Hematopoietic multipotent progenitor cell treated with erythropoietin and hydrocortisone succinate and interleukin-3 and kit ligand, for 15 days (in vitro differentiated cells): ENCODE measurements at regions not wholly inside any gene's neighbourhood (a gene's known extent, or its start where the extent isn't known, plus 50 kb on each side); places are given as distances from the start of the nearest gene placed in this dataset.

Experiments
- DNase-seq: peaks from one replicate; pipeline ENCODE4 v3.0.0-alpha.2; 2015; ENCODE audit warnings: low spot score

DNA sequence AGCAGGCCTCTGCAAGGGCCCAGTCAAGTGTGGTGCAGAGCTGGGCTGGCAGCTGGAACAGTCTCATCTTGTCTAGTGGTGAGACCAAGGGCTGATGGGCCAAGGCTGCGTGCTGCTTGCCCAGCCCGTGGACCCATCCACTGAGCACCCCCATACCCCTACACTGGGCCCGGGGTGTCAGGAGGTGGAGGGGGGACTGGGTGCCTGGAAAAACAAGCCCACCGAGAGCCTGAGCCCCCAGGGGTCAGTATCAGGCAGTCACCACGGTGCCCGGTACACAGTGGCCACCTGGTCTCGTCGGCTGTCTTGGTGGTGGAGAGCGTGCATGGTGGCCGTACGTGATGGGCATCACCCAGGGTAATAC lies 238.3 kb downstream of the SEC14L1 start:
- DNase-seq = no peak

DNA sequence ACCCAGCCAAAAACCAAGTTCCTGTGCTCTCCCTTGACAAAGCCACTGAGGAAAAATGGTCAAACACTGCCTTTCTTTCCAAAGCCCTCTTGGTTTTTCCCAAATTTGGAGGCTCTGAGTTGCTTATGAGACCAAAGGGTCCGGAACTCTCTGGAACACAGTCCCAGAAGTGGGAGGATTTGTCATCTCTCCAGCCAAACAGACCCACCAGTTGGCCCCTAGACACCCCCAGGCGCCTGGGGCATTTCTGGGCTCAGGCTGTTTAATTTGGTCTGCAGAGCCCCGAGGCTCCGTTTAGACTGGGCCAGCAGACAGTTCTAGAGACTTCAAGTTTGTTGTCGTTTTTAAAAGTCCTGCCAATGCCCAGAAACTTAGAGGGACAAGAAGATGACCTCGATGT lies 239.1 kb downstream of the SEC14L1 start:
- no peak for DNase-seq

GRCh38 chr17:77380395-77381184 lies 239.8 kb downstream of the SEC14L1 start:
- DNase-seq = no peak

GRCh38 chr17:77381185-77381700 lies 240.5 kb downstream of the SEC14L1 start:
- no peak for DNase-seq

DNA sequence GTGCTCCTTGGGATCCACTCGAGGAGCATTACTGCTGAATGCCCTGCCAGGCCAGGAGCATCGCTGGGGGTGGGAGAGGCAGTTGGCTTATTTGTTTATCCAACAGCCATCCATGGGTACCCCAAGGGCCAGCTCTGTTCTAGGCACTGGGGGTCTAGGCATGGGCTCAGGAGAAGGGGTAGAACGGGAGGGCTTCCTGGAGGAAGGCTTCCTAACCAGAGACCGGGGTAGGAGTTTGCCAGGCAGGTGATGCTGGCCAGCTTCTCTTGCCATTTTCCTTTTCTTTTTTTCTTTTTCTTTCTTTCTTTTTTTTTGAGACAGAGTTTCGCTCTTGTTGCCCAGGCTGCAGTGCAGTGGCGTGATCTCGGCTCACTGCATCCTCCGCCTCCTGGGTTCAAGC lies 241.0 kb downstream of the SEC14L1 start:
- no peak for DNase-seq

DNA sequence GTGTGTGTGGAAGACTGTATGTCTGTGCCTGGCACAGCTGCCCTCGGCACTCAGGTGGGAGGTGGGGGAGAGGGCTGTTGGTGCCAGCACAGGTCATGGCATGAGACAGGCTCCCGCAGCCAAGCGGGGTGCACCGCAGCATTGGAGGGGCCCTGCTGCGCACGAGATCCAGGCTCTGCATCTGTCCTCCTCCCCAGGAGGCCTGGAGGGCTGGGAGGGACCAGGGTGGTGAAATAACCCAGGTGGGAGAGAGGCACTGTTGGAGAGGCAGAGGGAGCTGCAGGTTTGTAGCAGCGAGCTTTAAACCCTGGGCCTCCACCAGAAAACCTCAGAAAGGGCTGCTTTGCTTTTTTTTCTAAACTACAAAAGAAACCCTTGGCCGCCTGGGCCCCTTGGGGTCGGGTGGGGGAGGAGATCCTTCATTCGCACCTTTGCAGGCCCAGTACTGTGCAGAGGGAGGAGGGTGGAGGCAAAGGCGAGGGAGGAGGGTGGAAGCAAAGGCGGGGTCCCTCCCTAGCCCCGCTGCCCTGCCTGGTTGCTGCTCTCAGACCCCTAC lies 241.7 kb downstream of the SEC14L1 start:
- DNase-seq = no peak

- no peak for DNase-seq
These were observed 242.3 kb downstream of the SEC14L1 start for GRCh38 chr17:77382966-77383612.

DNA sequence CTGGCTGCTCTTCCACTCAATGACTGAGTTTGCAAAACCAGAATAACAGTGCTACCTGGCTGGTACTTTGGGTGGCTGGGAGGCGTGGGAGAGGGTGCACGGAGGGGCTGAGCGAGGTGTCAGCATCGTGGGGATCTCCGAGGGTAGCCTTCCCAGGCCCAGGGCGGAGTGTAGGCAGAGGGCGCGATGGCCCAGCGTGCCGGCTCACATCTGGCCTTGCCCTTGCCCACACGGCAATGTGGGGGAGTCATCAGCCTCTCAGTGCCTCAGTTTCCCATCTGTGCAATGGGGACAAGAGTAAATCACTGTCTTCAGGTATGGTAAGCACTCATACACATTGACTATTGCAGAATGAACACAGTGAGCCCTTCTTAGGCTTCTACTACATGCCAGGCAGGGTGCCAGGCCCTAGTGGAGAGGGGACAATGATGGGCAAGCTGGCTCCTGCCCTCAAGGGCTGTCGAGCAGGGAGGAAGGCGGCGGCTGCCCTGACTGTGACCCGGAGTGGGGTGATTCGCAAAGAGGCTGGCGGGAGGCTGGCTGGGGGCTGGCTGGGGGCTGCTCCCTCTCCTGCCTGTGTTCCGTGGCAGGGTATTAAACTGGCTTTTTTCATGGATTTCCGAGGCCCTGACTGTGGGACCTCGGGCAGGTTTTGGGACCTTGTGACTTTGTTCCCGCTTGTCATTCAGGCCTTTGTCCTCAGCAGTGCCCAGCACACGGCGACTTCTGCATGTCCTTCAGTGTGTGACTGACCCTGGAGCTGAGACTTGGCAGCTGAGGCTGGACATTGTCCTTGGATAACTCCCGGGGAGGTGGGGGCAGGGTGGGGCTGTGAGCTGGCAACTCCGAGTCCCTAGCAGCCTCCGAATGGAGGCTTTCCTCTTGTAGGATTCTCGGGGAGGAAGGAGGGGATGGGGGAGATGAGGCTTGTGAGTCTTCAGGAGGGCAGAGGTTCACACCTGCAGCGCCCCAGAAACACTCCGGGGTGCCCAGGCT lies 243.1 kb downstream of the SEC14L1 start:
- DNase-seq = no peak

GRCh38 chr17:77385750-77386501 lies 245.2 kb downstream of the SEC14L1 start:
- no peak for DNase-seq

- DNase-seq = no peak
These were observed 245.9 kb downstream of the SEC14L1 start for GRCh38 chr17:77386502-77387192.

DNA sequence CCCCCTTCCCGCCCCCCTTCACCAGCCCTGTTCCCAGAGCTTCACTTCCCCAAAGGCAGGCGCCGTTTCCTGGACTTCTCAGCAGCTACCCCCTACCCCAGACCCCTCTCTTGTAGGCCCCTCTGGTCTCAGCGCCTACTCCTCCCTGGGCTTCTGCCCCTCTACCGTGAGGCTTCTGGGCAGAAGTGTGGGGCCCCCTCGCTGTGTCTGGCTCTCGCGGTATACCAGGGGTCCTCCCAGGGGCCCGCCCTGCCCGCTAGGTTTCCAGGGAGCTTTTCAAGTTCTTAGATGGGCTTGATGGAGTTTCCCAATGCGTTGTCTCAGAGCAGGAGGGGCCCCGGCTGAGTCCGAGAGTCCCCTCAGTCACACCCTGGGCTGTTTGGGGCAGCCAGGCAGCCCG lies 247.1 kb downstream of the SEC14L1 start:
- DNase-seq = no peak

DNA sequence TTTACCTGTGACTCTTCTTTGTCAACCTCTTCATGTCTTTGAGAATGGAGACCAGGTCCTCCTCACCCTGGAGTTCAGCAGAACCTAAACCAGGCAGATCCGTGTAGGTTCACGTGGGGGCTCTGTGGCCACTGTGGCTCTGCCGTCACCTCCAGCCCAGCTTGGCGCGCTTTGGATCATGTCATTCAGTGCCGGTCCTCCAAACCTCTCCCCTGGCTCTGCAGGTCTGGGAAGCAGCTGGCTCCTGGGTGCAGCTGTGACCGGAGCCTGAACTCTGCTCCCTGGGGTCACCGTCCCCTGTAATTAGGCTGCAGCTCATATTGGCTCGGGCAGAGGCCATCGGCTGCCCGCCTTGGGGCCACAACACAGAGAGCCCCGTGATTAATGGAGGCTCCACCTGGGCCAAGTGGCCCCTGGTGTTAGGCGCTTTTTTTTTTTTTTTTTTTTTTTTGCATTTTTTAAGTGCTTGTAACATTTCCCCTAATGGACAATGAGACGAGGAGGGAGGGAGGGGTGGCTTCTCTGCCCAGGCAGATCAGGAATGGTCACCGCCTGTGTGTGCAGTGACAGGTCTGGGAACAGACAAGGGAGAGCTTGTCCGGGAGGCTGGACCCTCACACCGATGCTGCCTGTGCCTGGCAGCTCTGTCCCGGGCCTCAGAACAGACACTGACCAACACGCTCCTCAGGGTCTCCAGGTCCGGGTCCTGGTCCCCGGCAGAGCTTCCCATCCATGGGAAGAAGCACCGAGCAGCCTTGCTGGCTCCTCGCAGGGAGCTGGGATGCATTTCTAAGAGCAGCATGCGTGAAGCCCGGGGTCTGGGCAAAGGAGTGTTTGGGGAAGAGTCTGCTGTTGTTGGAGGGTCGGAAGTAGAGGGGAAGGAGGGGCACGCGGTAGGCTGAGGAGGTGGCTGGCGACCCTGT lies 247.9 kb downstream of the SEC14L1 start:
- no peak for DNase-seq

DNA sequence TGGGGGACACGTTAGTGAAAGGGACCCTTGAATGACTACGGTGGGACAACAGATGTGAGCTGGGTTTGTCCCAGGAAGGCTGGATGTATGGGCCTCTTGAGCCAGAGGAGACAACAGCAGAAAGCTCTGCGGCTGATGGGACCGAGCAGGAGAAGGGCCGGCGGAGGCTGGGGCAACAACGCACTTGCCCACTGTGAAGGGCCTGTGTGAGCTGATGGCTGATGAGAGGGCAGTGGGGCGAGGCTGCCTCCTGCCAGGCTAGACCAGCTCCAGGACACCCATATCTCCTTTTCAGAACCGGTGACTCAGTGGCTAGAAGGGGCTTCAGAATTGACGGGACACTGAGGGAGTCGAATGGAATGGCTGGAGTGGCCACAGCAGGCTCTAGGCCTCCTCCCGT lies 250.1 kb downstream of the SEC14L1 start:
- no peak for DNase-seq

- no peak for DNase-seq
These were observed 251.1 kb downstream of the SEC14L1 start for GRCh38 chr17:77391668-77392375.

DNA sequence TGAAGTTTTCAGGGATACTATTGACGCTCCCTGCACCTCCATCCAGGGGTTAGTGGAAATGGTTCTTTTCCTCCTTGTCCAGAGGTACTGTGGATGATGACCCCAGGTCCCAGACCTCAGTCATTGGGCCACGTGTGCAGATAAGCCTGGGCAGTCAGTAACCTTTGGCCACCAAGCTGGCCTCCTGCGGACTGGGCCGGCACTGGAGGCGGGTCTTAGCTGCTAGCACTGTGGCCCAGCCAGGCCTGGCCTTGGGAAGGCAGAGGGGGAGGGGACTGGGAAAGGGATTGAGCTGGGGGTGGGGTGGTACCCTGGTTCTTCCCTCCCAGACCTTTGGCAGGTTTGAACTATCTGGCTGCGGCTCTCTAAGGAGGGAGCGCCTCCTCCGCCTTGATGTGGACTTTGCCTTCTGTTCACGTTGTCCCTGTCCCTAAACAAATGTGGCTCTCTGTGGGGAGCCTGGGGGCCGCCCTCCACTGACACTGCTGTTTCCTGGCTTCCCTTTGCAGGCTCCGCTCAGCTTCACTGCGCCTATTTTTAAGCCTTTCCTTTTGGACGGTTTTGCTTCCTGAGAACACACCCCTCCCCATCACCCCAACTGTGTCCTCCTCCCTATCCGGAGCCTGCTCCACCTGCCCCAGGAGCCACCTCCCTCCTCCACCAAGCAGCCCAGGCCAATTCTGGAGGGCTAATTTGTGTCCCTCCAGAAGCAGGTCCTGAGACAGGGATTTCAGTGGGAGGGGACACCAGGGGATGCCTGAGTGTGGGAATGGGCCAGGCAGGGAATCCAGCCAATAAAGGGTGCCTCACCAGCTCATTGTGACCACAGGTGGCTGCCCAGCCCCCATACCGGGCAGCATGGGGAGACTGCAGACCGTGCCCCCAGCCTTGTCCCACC lies 251.9 kb downstream of the SEC14L1 start:
- DNase-seq = no peak

- DNase-seq = no peak
These were observed 252.5 kb downstream of the SEC14L1 start for GRCh38 chr17:77393274-77393600.

DNA sequence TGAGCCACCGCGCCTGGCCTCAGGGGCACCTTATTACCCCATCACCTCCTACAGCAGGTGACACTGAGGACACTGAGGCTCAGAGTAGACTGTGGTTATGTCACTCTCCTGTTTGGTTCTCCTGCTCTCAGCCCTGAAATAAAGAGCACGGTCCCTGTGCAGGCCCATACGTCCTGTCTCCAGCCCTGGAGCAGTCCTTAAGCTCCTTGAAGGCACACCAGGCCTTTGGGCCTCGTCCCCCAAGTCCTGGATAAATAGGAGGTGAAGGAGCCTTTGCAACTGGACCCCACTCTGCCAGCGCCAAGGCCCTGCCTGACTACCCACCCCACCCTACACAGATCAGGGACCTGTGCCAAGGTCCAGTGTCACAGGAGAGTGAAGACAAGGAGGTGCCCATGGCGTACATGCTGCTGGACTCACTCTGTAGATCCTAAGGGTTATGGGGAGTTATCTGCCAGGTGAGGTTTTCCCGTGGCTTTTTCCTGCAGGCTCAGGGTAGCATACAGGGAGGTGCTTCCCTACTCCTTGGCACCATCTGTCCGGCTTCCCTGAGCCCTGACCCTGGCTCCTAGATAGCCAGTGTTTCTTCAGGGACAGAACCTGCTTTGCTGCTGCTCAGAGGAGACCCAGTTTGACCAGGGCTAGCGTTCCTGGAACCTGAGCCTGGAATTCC lies 253.2 kb downstream of the SEC14L1 start:
- DNase-seq = no peak
